NCI-H2081 (cell line): ENCODE measurements at regions not wholly inside any gene's neighbourhood (a gene's known extent, or its start where the extent isn't known, plus 50 kb on each side); places are given as distances from the start of the nearest gene placed in this dataset.

Experiments
- DNase-seq, 2 experiments: peaks; one replicate each; lab custom pipeline; 2025; lab: John Stamatoyannopoulos, UW

GRCh38 chr12:58584880-58585279 lies 335.4 kb downstream of the LRIG3 start:
- no peak for DNase-seq

DNA sequence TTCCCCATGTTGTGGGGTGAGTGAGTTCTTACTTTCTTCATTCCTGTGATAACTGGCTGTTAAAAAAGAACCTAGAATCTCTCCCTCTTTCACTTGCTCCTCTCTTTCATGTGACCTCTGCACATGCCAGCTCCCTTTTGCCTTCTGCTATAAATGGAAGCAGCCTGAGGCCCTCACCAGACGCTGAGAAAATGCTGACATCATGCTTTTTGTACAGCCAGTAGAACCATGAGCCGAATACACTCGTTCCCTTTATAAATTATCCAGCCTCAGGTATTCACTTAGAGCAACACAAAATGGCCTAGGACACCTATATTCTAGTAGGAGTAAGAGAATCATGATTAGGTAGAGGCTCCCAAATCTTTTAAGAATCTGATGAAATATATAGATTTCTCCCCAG lies 333.5 kb downstream of the LRIG3 start:
- DNase-seq: no peak

GRCh38 chr12:58588770-58589169 lies 331.5 kb downstream of the LRIG3 start:
- DNase-seq: no peak

DNA sequence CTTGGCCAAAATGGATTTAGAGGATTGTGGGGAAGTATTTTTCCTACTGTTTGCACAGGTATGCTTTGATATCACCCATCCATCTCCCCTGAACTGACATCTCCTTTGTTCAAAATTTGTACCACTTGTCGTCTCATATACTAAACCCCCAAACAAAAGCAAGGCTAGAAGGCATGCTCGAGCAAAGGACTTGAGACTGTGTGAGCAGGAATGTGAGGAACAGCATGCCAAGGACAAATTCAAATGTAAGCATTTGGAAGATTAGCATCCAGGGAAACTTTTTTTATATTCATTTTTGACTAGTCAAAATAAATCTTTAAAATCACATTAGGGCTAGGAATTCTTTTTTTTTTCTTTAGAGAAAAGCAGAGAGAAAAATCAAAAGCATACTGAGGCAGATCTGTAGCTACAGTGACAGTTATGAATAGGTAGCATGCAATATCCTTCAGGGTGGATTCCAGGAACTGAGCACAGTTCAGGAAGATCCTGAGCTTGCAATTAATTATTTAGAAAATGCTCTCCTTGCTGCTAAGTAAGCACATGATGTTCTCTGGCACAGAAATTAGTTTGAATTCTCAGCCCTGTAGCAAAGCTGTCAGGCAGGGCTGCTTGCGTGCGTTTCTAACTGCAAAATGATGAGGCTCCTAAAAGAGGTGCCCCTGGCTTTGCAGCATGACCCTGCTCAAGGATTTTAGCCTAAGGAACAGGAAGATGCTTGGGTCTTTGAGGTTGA lies 327.7 kb downstream of the LRIG3 start:
- DNase-seq: no peak

DNA sequence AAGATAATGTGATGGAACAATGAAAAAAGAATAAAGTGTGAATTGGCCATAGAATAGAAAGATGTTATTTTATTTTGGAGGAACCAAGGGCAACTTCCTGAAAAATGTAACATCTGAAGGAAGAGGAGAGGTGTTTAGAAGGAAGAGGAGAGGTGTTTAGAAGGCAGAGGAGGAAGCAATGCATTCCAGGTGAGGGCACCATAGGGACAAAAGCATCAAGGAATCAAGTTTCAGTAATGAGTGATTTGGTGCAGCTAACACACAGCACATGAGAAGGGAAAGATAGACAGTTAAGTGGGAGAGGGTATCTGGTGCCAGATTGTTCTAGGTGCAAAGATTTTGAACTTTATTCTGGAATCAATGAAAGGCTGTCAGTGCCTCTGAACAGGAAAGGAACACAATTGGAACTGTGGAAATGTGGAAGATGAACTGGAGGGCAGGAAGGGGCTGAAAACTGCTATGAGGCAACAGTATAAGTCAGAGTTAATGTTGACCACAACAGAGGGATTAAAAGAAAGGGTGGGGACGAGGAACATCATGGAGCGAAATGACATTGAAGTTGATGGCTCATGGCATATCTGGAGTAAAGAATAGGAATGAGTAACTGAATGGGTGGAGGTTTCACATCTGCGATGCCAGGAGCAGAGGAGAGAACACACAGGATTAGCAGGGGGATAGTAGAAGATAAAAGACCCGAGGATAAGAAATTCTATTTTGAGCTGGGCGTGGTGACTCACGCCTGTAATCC lies 326.6 kb downstream of the LRIG3 start:
- DNase-seq: no peak

GRCh38 chr12:58596381-58596780 lies 323.9 kb downstream of the LRIG3 start:
- no peak for DNase-seq

DNA sequence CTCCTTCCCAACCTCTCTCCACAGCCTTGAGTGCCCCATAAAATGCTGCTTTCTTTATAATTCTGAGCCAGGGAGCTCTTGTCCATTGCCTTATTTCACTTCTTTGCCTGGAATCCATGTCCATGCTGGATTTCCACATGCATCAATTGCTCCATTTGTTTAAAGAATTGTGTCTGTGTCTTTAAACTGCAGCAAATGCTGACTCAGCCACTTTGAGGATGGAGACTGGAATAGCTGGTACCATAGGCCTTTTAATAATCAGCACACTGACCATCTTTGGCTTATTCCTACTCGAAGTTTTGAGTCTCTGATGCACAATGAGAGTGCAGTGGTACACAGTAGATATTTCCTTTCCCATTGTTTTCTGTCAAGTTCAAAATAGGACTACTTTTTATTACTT lies 318.8 kb downstream of the LRIG3 start:
- DNase-seq: no peak

- no peak for DNase-seq
These were observed 318.1 kb downstream of the LRIG3 start for GRCh38 chr12:58602179-58602578.

DNA sequence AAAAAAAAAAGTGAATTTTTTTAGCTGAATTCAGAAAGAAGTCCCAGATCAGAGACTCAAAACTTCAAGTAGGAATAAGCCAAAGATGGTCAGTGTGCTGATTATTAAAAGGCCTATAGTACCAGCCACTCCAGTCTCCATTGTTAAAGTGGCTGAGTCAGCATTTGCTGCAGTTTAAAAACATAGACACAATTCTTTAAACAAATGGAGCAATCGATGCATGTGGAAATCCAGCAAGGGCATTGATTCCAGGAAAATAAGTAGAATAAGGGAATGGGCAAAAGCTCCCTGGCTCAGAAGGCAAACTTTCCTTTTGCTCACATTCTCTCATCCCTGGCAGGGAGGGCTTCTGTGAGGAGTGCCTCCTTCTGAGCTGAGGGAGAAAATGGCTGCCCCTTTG lies 317.6 kb downstream of the LRIG3 start:
- no peak for DNase-seq

- no peak for DNase-seq
These were observed 312.5 kb downstream of the LRIG3 start for GRCh38 chr12:58607805-58608204.

- no peak for DNase-seq
These were observed 311.6 kb downstream of the LRIG3 start for GRCh38 chr12:58608711-58609110.

- DNase-seq: no peak
These were observed 305.3 kb downstream of the LRIG3 start for GRCh38 chr12:58615047-58615446.

- DNase-seq: no peak
These were observed 304.7 kb downstream of the LRIG3 start for GRCh38 chr12:58615576-58615975.

- DNase-seq: no peak
These were observed 303.7 kb downstream of the LRIG3 start for GRCh38 chr12:58616618-58617017.

DNA sequence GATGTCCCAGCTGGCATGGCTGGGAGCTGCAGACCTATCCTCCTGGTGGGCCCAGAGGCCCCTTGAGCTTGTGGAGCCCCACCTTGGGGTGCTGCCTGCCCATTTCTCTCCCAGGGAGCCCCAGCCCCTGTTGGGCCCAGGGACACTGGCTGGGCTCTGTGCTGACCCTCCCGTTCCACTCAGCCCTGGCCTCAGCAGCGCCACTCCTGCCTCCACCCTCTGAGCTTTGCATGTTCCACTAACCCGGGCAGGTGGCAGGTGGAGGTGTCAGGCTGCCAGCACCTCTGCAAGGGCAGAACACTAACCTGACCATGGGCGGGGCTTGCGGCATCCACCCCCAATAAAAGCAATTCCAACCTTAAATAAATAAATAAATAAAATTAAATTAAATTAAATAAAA lies 299.2 kb downstream of the LRIG3 start:
- no peak for DNase-seq

DNA sequence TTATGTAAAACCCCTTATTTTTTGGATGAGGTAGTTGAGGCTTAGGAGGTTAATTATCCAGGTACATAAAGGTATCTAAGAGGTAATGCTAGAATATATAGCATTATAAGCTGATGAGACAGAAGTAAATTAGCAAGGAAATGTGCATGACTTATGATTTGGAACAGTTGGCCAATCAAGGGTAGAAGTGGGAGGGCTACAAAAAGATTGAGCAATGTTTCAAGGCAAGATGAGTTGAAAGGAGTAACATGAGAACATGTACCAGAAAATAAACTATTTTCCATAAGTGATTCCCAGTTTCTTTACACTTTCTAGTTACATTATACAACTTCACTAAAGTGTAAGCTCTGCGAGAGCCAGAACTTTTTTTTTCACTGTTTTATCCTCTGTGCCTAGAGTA lies 290.9 kb downstream of the LRIG3 start:
- no peak for DNase-seq

DNA sequence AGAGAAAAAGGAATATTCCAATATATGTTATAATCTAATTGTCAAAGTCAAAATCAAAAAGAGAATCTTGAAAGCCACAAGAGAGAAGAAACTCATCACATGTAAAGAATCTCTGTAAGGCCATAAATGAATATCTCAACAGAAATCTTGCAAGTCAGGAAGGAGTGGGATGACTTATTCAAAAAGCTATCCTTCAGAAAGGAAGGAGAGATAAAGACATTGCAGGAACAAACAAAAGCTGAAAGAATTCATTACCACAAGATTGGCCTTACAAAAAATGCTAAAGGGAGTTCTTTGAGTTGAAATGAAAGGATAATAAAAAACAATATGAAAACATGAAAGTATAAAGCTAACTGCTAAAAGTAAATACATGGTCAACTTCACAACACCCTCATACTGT lies 286.8 kb downstream of the LRIG3 start:
- no peak for DNase-seq

DNA sequence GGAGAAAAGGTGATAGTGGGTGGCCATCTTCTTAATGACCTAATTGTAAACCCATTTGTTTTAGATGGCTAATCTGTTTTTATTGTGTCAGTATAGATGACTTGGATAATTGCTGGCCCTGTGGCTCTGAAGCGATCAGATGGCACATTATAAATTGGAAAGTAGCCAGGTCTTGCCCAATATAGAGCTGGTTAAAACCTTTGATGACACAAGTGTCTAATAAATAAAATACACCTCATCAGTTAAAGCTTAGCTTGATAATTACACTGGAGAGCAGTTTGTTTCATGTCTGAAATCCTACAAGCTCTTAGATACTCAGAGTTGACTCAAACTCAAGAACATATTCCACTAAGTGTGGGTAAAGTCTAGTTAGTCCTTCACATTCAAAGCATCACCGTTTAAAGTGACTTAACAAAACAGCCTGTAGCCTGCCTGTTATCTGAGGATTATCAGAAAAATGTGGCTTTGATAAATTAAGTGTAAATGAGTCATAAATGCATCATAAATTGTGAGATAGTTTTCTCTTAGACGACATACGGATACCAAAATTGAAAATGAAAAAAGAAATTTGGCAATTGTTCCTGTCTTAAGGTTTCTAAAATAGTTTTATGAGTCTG lies 280.9 kb downstream of the LRIG3 start:
- peak; percentile 14 to 78 for DNase-seq

- no peak for DNase-seq
These were observed 280.0 kb downstream of the LRIG3 start for GRCh38 chr12:58640314-58640713.

- no peak for DNase-seq
These were observed 274.4 kb downstream of the LRIG3 start for GRCh38 chr12:58645946-58646345.

- no peak for DNase-seq
These were observed 272.8 kb downstream of the LRIG3 start for GRCh38 chr12:58647495-58647894.

GRCh38 chr12:58648176-58648575 lies 272.1 kb downstream of the LRIG3 start:
- no peak for DNase-seq

- no peak for DNase-seq
These were observed 268.5 kb downstream of the LRIG3 start for GRCh38 chr12:58651850-58652249.
